SK-N-SH (cell line): ENCODE measurements at regions not wholly inside any gene's neighbourhood (a gene's known extent, or its start where the extent isn't known, plus 50 kb on each side); places are given as distances from the start of the nearest gene placed in this dataset.

ENCODE experiments used
- CTCF ChIA-PET: fragments of 300-600, 350-600 bp; formaldehyde crosslinking; extraction: SDS; loops from one replicate; lab custom pipeline; 2021; lab: Yijun Ruan, JAX
- POLR2A ChIA-PET: fragments of 350-600 bp; sonication (Branson Sonifier 250); formaldehyde crosslinking; extraction: SDS; loops from one replicate; lab custom pipeline; 2020; ENCODE audit warnings: antibody characterized with exemption, inconsistent platforms; lab: Yijun Ruan, JAX
- DNase-seq: peaks from one replicate; pipeline ENCODE4 v3.0.0; 2012
- H2AFZ ChIP-seq: fragments of 200-600 bp; sonication (generic); 2 replicates; pipeline ENCODE4 v1.8.1; 2016; ENCODE audit warnings: antibody characterized with exemption, mild to moderate bottlenecking, low read depth
- H3F3A ChIP-seq: fragments of 200-600 bp; sonication (generic); replicated peaks from 2 replicates; pipeline ENCODE3; 2016; ENCODE audit warnings: antibody characterized with exemption, mild to moderate bottlenecking; ENCODE audit not compliant: insufficient read depth
- H3K27ac ChIP-seq, 2 experiments: fragments of 200-500 bp in 1 of 2; fragments of 200-600 bp in 1 of 2; sonication (Bioruptor generic) in 1 of 2; sonication (generic), shearing (Covaris generic) in 1 of 2; 2 replicates each; pipeline versions ENCODE4 v1.5.1 to v1.6.1; 2014 to 2016; ENCODE audit warnings: low read depth in 2 of 2, inconsistent platforms in 1 of 2, low read length in 1 of 2, mild to moderate bottlenecking in 1 of 2, mixed read lengths in 1 of 2
- H3K27me3 ChIP-seq: fragments of 200-600 bp; sonication (generic), shearing (Covaris generic); 2 replicates; pipeline ENCODE4 v1.6.1; 2016; ENCODE audit warnings: mixed run types; ENCODE audit not compliant: insufficient read depth
- H3K36me3 ChIP-seq, 2 experiments: fragments of 200-500 bp in 1 of 2; fragments of 200-600 bp in 1 of 2; sonication (Bioruptor generic) in 1 of 2; sonication (generic) in 1 of 2; replicated peaks in 1 of 2; 2 replicates each; pipeline versions ENCODE3 to v1.5.1; 2014 to 2016; ENCODE audit warnings: low read length in 1 of 2, mild to moderate bottlenecking in 1 of 2; ENCODE audit not compliant: insufficient read depth in 2 of 2, control insufficient read depth in 1 of 2
- H3K4me1 ChIP-seq, 2 experiments: fragments of 200-500 bp in 1 of 2; fragments of 200-600 bp in 1 of 2; sonication (Bioruptor generic) in 1 of 2; sonication (generic), shearing (Covaris generic) in 1 of 2; 2 replicates each; pipeline versions ENCODE4 v1.5.1 to v1.6.1; 2014 to 2016; ENCODE audit warnings: low read depth in 1 of 2, low read length in 1 of 2, mixed run types in 1 of 2; ENCODE audit not compliant: insufficient read depth in 2 of 2, control insufficient read depth in 1 of 2
- H3K4me2 ChIP-seq: fragments of 200-600 bp; sonication (generic), shearing (Covaris generic); 2 replicates; pipeline ENCODE4 v1.6.1; 2017; ENCODE audit warnings: mixed run types
- H3K4me3 ChIP-seq, 2 experiments: fragments of 200-500 bp in 1 of 2; fragments of 200-600 bp in 1 of 2; sonication (Bioruptor generic) in 1 of 2; sonication (generic), shearing (Covaris generic) in 1 of 2; 2 replicates each; pipeline versions ENCODE4 v1.5.1 to v1.8.1; 2014 to 2016; ENCODE audit warnings: low read depth in 2 of 2, inconsistent platforms in 1 of 2, low read length in 1 of 2, mild to moderate bottlenecking in 1 of 2, mixed read lengths in 1 of 2, moderate library complexity in 1 of 2
- H3K79me2 ChIP-seq: fragments of 200-600 bp; sonication (generic); 2 replicates; pipeline ENCODE4 v1.8.1; 2017; ENCODE audit warnings: mild to moderate bottlenecking; ENCODE audit not compliant: insufficient read depth
- H3K9ac ChIP-seq: fragments of 200-600 bp; sonication (generic); 2 replicates; pipeline ENCODE4 v1.6.1; 2017; ENCODE audit warnings: mixed run types
- H3K9me2 ChIP-seq: fragments of 200-600 bp; sonication (generic); 2 replicates; pipeline ENCODE4 v1.6.1; 2017; ENCODE audit warnings: mixed run types
- H3K9me3 ChIP-seq: fragments of 200-600 bp; sonication (generic); 2 replicates; pipeline ENCODE4 v1.6.1; 2017; ENCODE audit warnings: mixed run types, mild to moderate bottlenecking, moderate library complexity
- H4K20me1 ChIP-seq: fragments of 200-600 bp; sonication (generic); 2 replicates; pipeline ENCODE4 v1.6.1; 2017; ENCODE audit warnings: mild to moderate bottlenecking, mixed run types; ENCODE audit not compliant: insufficient read depth
- ELF1 ChIP-seq: IDR thresholded peaks from 2 replicates; pipeline ENCODE4 v1.4.0; 2012
- FOXJ3 ChIP-seq: sonication (generic); formaldehyde crosslinking; IDR thresholded peaks from 2 replicates; pipeline ENCODE4 v1.5.1; 2020; ENCODE audit warnings: mild to moderate bottlenecking, missing genetic modification reagents
- JUND ChIP-seq: IDR thresholded peaks from 2 replicates; pipeline ENCODE4 v1.4.0; 2012
- MAX ChIP-seq: IDR thresholded peaks from 2 replicates; pipeline ENCODE4 v1.4.0; 2012; ENCODE audit warnings: low read depth
- MXI1 ChIP-seq: IDR thresholded peaks from 2 replicates; pipeline ENCODE4 v1.6.1; 2012; ENCODE audit warnings: mild to moderate bottlenecking, low read depth, low read length, improper control_type of control experiment
- NFIC ChIP-seq: IDR thresholded peaks from 2 replicates; pipeline ENCODE4 v1.4.0; 2012; ENCODE audit warnings: borderline replicate concordance
- NRF1 ChIP-seq: IDR thresholded peaks from 2 replicates; pipeline ENCODE4 v1.6.1; 2012; ENCODE audit warnings: low read depth, mild to moderate bottlenecking, low read length
- PBX3 ChIP-seq: IDR thresholded peaks from 2 replicates; pipeline ENCODE4; 2012
- POLR2AphosphoS5 ChIP-seq: IDR thresholded peaks from 2 replicates; pipeline ENCODE4 v1.6.1; 2012; ENCODE audit warnings: low read depth, low read length
- RAD21 ChIP-seq: IDR thresholded peaks from 2 replicates; pipeline ENCODE4 v1.6.1; 2012; ENCODE audit warnings: mild to moderate bottlenecking, low read length
- RCOR1 ChIP-seq: fragments of 150-350 bp; IDR thresholded peaks from 2 replicates; pipeline ENCODE4 v1.6.1; 2017; ENCODE audit warnings: antibody characterized with exemption, low read length
- REST ChIP-seq: IDR thresholded peaks from 2 replicates; pipeline ENCODE4 v1.6.1; 2012; ENCODE audit warnings: mild to moderate bottlenecking, low read depth, low read length, moderate library complexity
- SIN3A ChIP-seq: IDR thresholded peaks from 2 replicates; pipeline ENCODE4 v1.6.1; 2012; ENCODE audit warnings: low read depth, mild to moderate bottlenecking, low read length, moderate library complexity, borderline replicate concordance
- SMC3 ChIP-seq: IDR thresholded peaks from 2 replicates; pipeline ENCODE4 v1.6.1; 2012; ENCODE audit warnings: low read depth, low read length, improper control_type of control experiment
- USF1 ChIP-seq: IDR thresholded peaks from 2 replicates; pipeline ENCODE4 v1.4.0; 2012; ENCODE audit warnings: low read depth, borderline replicate concordance
- USF2 ChIP-seq: fragments of 150-350 bp; IDR thresholded peaks from 2 replicates; pipeline ENCODE4 v1.6.1; 2017; ENCODE audit warnings: antibody characterized with exemption, low read length, low read depth, borderline replicate concordance
- ZBTB33 ChIP-seq: IDR thresholded peaks from 2 replicates; pipeline ENCODE4 v1.4.0; 2012; ENCODE audit warnings: low read depth, borderline replicate concordance
- WGBS: methylation state at CpG from one replicate; pipeline ENCODE4 v1.1.6; 2017; ENCODE audit warnings: low lambda C conversion rate; 5-methylcytosine and 5-hydroxymethylcytosine counted together

- no peaks in the 10 kb centered on the region for H4K20me1 ChIP-seq
- DNase-seq: no peak
- no peak overlapping the region for H3K4me3 ChIP-seq
- H3K4me2 ChIP-seq: no peak overlapping the region
- no peak overlapping the region for H3K27ac ChIP-seq
- no peaks in the 10 kb centered on the region for H3K9me2 ChIP-seq
- TF ChIP-seq MAX: no peak
- no peak for TF ChIP-seq FOXJ3 (CRISPR knock-in tag)
- TF ChIP-seq PBX3: no peak
- no peak for TF ChIP-seq MXI1
- TF ChIP-seq ZBTB33: no peak
- no peak for TF ChIP-seq NRF1
- TF ChIP-seq JUND: no peak
- TF ChIP-seq USF1: no peak
- no peak for TF ChIP-seq REST
- TF ChIP-seq SIN3A: no peak
- TF ChIP-seq RCOR1: no peak
- TF ChIP-seq USF2: no peak
- TF ChIP-seq SMC3: no peak
- TF ChIP-seq ELF1: no peak
- TF ChIP-seq NFIC: no peak
- TF ChIP-seq POLR2AphosphoS5: no peak
- no peak for TF ChIP-seq RAD21
- H3K9me3 ChIP-seq: no peaks in the 10 kb centered on the region
- CTCF ChIA-PET: interaction anchor here (1.5 kb wide), 1 partner anchor 42 kb away, joined by 3 read pairs; no protein-coding TSS in a partner anchor
- H3K4me1 ChIP-seq: peaks cover 5 to 21% of the 10 kb centered on the region in 2 experiments
- 81% methylated on average over 3 of the region's 3 CpGs for WGBS
- H3F3A ChIP-seq: peaks cover 23% of the 10 kb centered on the region
- H3K36me3 ChIP-seq: no peaks in the 10 kb centered on the region
- POLR2A ChIA-PET: no interaction called here
- H2AFZ ChIP-seq: no peak overlapping the region
- no peaks in the 10 kb centered on the region for H3K79me2 ChIP-seq
- no peak overlapping the region for H3K9ac ChIP-seq
- H3K27me3 ChIP-seq: no peaks in the 10 kb centered on the region
These were observed 422.2 kb downstream of the NR2F1-AS1 start for GRCh38 chr5:93158841-93159240.
